ENCODE measurements at regions not wholly inside any gene's neighbourhood (a gene's known extent, or its start where the extent isn't known, plus 50 kb on each side); places are given as distances from the start of the nearest gene placed in this dataset.

DNA sequence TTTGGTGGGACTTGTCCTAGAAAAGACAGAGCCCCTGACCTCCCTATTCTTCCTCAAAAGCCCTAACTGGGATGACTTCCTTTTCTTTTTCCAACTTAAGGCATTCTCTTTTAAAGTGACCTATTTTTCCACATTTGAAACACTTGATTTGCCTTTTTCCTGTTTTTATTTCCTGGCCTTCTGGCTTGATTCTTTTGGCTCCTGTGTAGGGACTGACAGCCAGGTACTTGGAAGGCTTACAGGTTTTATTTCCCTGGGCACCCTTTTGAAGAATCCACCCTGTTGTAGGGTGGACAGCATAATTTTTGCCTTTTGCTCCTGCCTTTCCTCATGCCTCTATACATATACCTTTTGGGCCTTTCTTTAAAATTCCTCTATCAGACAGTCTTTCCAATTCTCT is 271.0 kb upstream of the AMELY start:
- H2BK5ac ChIP-seq (ENCODE audit: low read length): no peak overlapping the region
- H2BK120ac ChIP-seq (ENCODE audit: low read depth, low read length): no peak overlapping the region
- H2AFZ ChIP-seq (ENCODE audit: low read length): no peak overlapping the region
- H3K4me2 ChIP-seq (ENCODE audit: insufficient read depth, low read length, poor library complexity, severe bottlenecking): no peak overlapping the region
- no peaks in the 10 kb centered on the region for H3K36me3 ChIP-seq (replicated peaks in 1 of 2; ENCODE audit: control insufficient read depth in 2 of 2, insufficient read depth in 2 of 2, low read length in 2 of 2)
- no peak overlapping the region for H4K91ac ChIP-seq (ENCODE audit: low read depth, low read length, poor library complexity)
- H3K4ac ChIP-seq (ENCODE audit: low read length): no peak overlapping the region
- H3K4me1 ChIP-seq (ENCODE audit: control insufficient read depth in 2 of 2, insufficient read depth in 1 of 2, low read depth in 1 of 2, low read length in 2 of 2): no peaks in the 10 kb centered on the region
- no peaks in the 10 kb centered on the region for H3K9me3 ChIP-seq (replicated peaks in 1 of 2; ENCODE audit: control insufficient read depth in 2 of 2, insufficient read depth in 1 of 2, low read depth in 1 of 2, low read length in 2 of 2)
- no peak overlapping the region for H2BK15ac ChIP-seq (ENCODE audit: low read length)
- H3K9ac ChIP-seq (ENCODE audit: low read depth, low read length, poor library complexity): no peak overlapping the region
- no peak overlapping the region for H2AK5ac ChIP-seq (ENCODE audit: low read depth, low read length)
- no peak overlapping the region for H3K23ac ChIP-seq (ENCODE audit: low read depth, low read length, poor library complexity)
- no peak overlapping the region for H4K8ac ChIP-seq (ENCODE audit: low read depth, low read length)
- H3K27ac ChIP-seq (replicated peaks; ENCODE audit: low read length): no peak overlapping the region
- no peaks in the 10 kb centered on the region for H3K27me3 ChIP-seq (ENCODE audit: control insufficient read depth in 3 of 3, insufficient read depth in 3 of 3, low read depth in 1 of 3, low read length in 3 of 3)
- no peak overlapping the region for H3K4me3 ChIP-seq (ENCODE audit: low read length in 2 of 2)
- no peaks in the 10 kb centered on the region for H3K79me1 ChIP-seq (ENCODE audit: low read depth, low read length)
- H3K14ac ChIP-seq (ENCODE audit: low read length): no peak overlapping the region
- DNase-seq (ENCODE audit: low spot score): no peak
- H2BK12ac ChIP-seq (ENCODE audit: low read length): no peak overlapping the region
- H3K18ac ChIP-seq (ENCODE audit: low read length): no peak overlapping the region

GRCh38 chrY:7177631-7178030 is 266.1 kb upstream of the AMELY start:
- Histone ChIP-seq H3K9ac (ENCODE audit: low read depth, low read length, poor library complexity) (no peak overlapping the region), H2BK120ac (ENCODE audit: low read depth, low read length) (no peak overlapping the region), H3K23ac (ENCODE audit: low read depth, low read length, poor library complexity) (no peak overlapping the region), H3K27ac (replicated peaks; ENCODE audit: low read length) (no peak overlapping the region), H3K27me3 (ENCODE audit: control insufficient read depth in 3 of 3, insufficient read depth in 3 of 3, low read depth in 1 of 3, low read length in 3 of 3) (no peaks in the 10 kb centered on the region), H2BK12ac (ENCODE audit: low read length) (no peak overlapping the region), H3K4ac (ENCODE audit: low read length) (no peak overlapping the region), H3K4me1 (ENCODE audit: control insufficient read depth in 2 of 2, insufficient read depth in 1 of 2, low read depth in 1 of 2, low read length in 2 of 2) (no peaks in the 10 kb centered on the region), H3K9me3 (replicated peaks in 1 of 2; ENCODE audit: control insufficient read depth in 2 of 2, insufficient read depth in 1 of 2, low read depth in 1 of 2, low read length in 2 of 2) (no peaks in the 10 kb centered on the region), H3K18ac (ENCODE audit: low read length) (no peak overlapping the region), H3K36me3 (replicated peaks in 1 of 2; ENCODE audit: control insufficient read depth in 2 of 2, insufficient read depth in 2 of 2, low read length in 2 of 2) (no peaks in the 10 kb centered on the region), H2BK5ac (ENCODE audit: low read length) (no peak overlapping the region), H3K14ac (ENCODE audit: low read length) (no peak overlapping the region), H4K91ac (ENCODE audit: low read depth, low read length, poor library complexity) (no peak overlapping the region), H2BK15ac (ENCODE audit: low read length) (no peak overlapping the region), H3K4me3 (ENCODE audit: low read length in 2 of 2) (no peak overlapping the region), H2AFZ (ENCODE audit: low read length) (no peak overlapping the region), H4K8ac (ENCODE audit: low read depth, low read length) (no peak overlapping the region), H3K4me2 (ENCODE audit: insufficient read depth, low read length, poor library complexity, severe bottlenecking) (no peak overlapping the region), H2AK5ac (ENCODE audit: low read depth, low read length) (no peak overlapping the region), H3K79me1 (ENCODE audit: low read depth, low read length) (no peaks in the 10 kb centered on the region)
- no CpG with 5 or more reads among the region's 5 CpGs for WGBS, 2 donors (ENCODE audit: extremely low coverage in 2 of 2, insufficient read length in 2 of 2, insufficient replicate concordance in 1 of 2)
- no peak for DNase-seq (ENCODE audit: low spot score)

DNA sequence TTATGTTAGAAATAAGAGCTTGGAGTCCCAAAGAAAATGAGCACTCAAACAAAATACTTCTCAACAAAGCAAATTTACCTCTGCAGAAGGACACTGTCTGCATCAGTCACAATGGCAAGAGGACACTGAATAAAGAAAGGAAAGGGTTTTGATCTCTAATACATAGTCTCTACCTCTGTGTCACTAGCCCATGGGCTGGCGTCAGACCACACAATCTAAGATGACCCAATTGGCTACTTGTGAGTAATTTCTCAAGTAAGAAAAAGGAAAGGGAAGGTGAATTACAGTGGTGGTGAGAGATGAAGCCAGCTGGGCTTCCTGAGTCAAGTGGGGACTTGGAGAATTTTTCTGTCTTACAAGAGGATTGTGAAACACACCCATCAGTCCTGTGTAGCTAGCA is 257.9 kb upstream of the AMELY start:
- H3K27ac ChIP-seq (replicated peaks; ENCODE audit: low read length): no peak overlapping the region
- no peaks in the 10 kb centered on the region for H3K79me1 ChIP-seq (ENCODE audit: low read depth, low read length)
- H3K27me3 ChIP-seq (ENCODE audit: control insufficient read depth in 3 of 3, insufficient read depth in 3 of 3, low read depth in 1 of 3, low read length in 3 of 3): no peaks in the 10 kb centered on the region
- H2BK5ac ChIP-seq (ENCODE audit: low read length): no peak overlapping the region
- no peaks in the 10 kb centered on the region for H3K36me3 ChIP-seq (replicated peaks in 1 of 2; ENCODE audit: control insufficient read depth in 2 of 2, insufficient read depth in 2 of 2, low read length in 2 of 2)
- no peak overlapping the region for H2BK15ac ChIP-seq (ENCODE audit: low read length)
- H2AK5ac ChIP-seq (ENCODE audit: low read depth, low read length): no peak overlapping the region
- no peak overlapping the region for H3K9ac ChIP-seq (ENCODE audit: low read depth, low read length, poor library complexity)
- WGBS, 2 donors (ENCODE audit: extremely low coverage in 2 of 2, insufficient read length in 2 of 2, insufficient replicate concordance in 1 of 2): no CpG with 5 or more reads among the region's 1 CpG
- H3K18ac ChIP-seq (ENCODE audit: low read length): no peak overlapping the region
- H3K14ac ChIP-seq (ENCODE audit: low read length): no peak overlapping the region
- H3K4me3 ChIP-seq (ENCODE audit: low read length in 2 of 2): no peak overlapping the region
- no peak overlapping the region for H4K8ac ChIP-seq (ENCODE audit: low read depth, low read length)
- H3K23ac ChIP-seq (ENCODE audit: low read depth, low read length, poor library complexity): no peak overlapping the region
- H2BK120ac ChIP-seq (ENCODE audit: low read depth, low read length): no peak overlapping the region
- H3K4me2 ChIP-seq (ENCODE audit: insufficient read depth, low read length, poor library complexity, severe bottlenecking): no peak overlapping the region
- H3K4ac ChIP-seq (ENCODE audit: low read length): no peak overlapping the region
- H3K9me3 ChIP-seq (replicated peaks in 1 of 2; ENCODE audit: control insufficient read depth in 2 of 2, insufficient read depth in 1 of 2, low read depth in 1 of 2, low read length in 2 of 2): no peaks in the 10 kb centered on the region
- no peak overlapping the region for H4K91ac ChIP-seq (ENCODE audit: low read depth, low read length, poor library complexity)
- H2BK12ac ChIP-seq (ENCODE audit: low read length): no peak overlapping the region
- no peak overlapping the region for H2AFZ ChIP-seq (ENCODE audit: low read length)
- H3K4me1 ChIP-seq (ENCODE audit: control insufficient read depth in 2 of 2, insufficient read depth in 1 of 2, low read depth in 1 of 2, low read length in 2 of 2): no peaks in the 10 kb centered on the region
- DNase-seq (ENCODE audit: low spot score): no peak

- WGBS, 2 donors (ENCODE audit: extremely low coverage in 2 of 2, insufficient read length in 2 of 2, insufficient replicate concordance in 1 of 2): no CpG with 5 or more reads among the region's 5 CpGs
Observed at GRCh38 chrY:7141477-7141876, 229.9 kb upstream of the AMELY start.

More at GRCh38 chrY:7141477-7141876, 229.9 kb upstream of the AMELY start:
- H3K27me3 ChIP-seq (ENCODE audit: control insufficient read depth in 3 of 3, insufficient read depth in 3 of 3, low read depth in 1 of 3, low read length in 3 of 3): no peaks in the 10 kb centered on the region
- H2BK5ac ChIP-seq (ENCODE audit: low read length): no peak overlapping the region
- no peak overlapping the region for H2BK15ac ChIP-seq (ENCODE audit: low read length)
- H4K8ac ChIP-seq (ENCODE audit: low read depth, low read length): no peak overlapping the region
- no peaks in the 10 kb centered on the region for H3K79me1 ChIP-seq (ENCODE audit: low read depth, low read length)
- no peak overlapping the region for H3K27ac ChIP-seq (replicated peaks; ENCODE audit: low read length)
- H3K23ac ChIP-seq (ENCODE audit: low read depth, low read length, poor library complexity): no peak overlapping the region
- H3K9ac ChIP-seq (ENCODE audit: low read depth, low read length, poor library complexity): no peak overlapping the region
- no peak overlapping the region for H4K91ac ChIP-seq (ENCODE audit: low read depth, low read length, poor library complexity)
- H3K4me1 ChIP-seq (ENCODE audit: control insufficient read depth in 2 of 2, insufficient read depth in 1 of 2, low read depth in 1 of 2, low read length in 2 of 2): no peaks in the 10 kb centered on the region
- no peak overlapping the region for H2AFZ ChIP-seq (ENCODE audit: low read length)
- no peak overlapping the region for H3K4ac ChIP-seq (ENCODE audit: low read length)
- H3K18ac ChIP-seq (ENCODE audit: low read length): no peak overlapping the region
- H3K4me2 ChIP-seq (ENCODE audit: insufficient read depth, low read length, poor library complexity, severe bottlenecking): no peak overlapping the region
- DNase-seq (ENCODE audit: low spot score): no peak
- no peak overlapping the region for H2BK12ac ChIP-seq (ENCODE audit: low read length)
- H3K36me3 ChIP-seq (replicated peaks in 1 of 2; ENCODE audit: control insufficient read depth in 2 of 2, insufficient read depth in 2 of 2, low read length in 2 of 2): no peaks in the 10 kb centered on the region
- H3K9me3 ChIP-seq (replicated peaks in 1 of 2; ENCODE audit: control insufficient read depth in 2 of 2, insufficient read depth in 1 of 2, low read depth in 1 of 2, low read length in 2 of 2): no peaks in the 10 kb centered on the region
- no peak overlapping the region for H3K14ac ChIP-seq (ENCODE audit: low read length)
- H3K4me3 ChIP-seq (ENCODE audit: low read length in 2 of 2): no peak overlapping the region
- no peak overlapping the region for H2BK120ac ChIP-seq (ENCODE audit: low read depth, low read length)
- H2AK5ac ChIP-seq (ENCODE audit: low read depth, low read length): no peak overlapping the region
